WERI-Rb-1 (cell line): ENCODE measurements at regions not wholly inside any gene's neighbourhood (a gene's known extent, or its start where the extent isn't known, plus 50 kb on each side); places are given as distances from the start of the nearest gene placed in this dataset.

Experiments used
- DNase-seq: peaks from one replicate; pipeline ENCODE4 v3.0.0-alpha.2; 2020
- H3K27ac ChIP-seq: fragments of 250-450 bp; sonication (Bioruptor Pico); 2 replicates; pipeline ENCODE4 v1.5.1; 2020; ENCODE audit warnings: mild to moderate bottlenecking, moderate library complexity
- H3K27me3 ChIP-seq: fragments of 250-450 bp; sonication (Bioruptor Pico); 2 replicates; pipeline ENCODE4 v1.5.1; 2021; ENCODE audit warnings: mild to moderate bottlenecking, low read depth, moderate library complexity; ENCODE audit not compliant: insufficient read depth, severe bottlenecking
- H3K36me3 ChIP-seq: fragments of 250-450 bp; sonication (Bioruptor Pico); 2 replicates; pipeline ENCODE4 v1.5.1; 2020; ENCODE audit warnings: mild to moderate bottlenecking, moderate library complexity
- H3K4me3 ChIP-seq: 2 replicates; pipeline ENCODE4 v1.5.1; 2011; ENCODE audit warnings: low read depth, mild to moderate bottlenecking, control low read depth, low read length
- H3K9me3 ChIP-seq: fragments of 250-450 bp; sonication (Bioruptor Pico); 2 replicates; pipeline ENCODE4 v1.5.1; 2021; ENCODE audit warnings: mild to moderate bottlenecking, moderate library complexity; ENCODE audit not compliant: severe bottlenecking
- CTCF ChIP-seq: IDR thresholded peaks from 2 replicates; pipeline ENCODE4 v1.5.1; 2011; ENCODE audit warnings: low read depth, mild to moderate bottlenecking, control low read depth, inconsistent platforms, low read length

- no peaks in the 10 kb centered on the region for H3K36me3 ChIP-seq
- H3K27ac ChIP-seq: no peak overlapping the region
- no peaks in the 10 kb centered on the region for H3K27me3 ChIP-seq
- DNase-seq: no peak
- TF ChIP-seq CTCF: no peak
- no peaks in the 10 kb centered on the region for H3K9me3 ChIP-seq
- no peak overlapping the region for H3K4me3 ChIP-seq
Measured at GRCh38 chr3:28012830-28013229, 228.6 kb upstream of the CMC1 start.

GRCh38 chr3:28013864-28014473, 227.4 kb upstream of the CMC1 start:
- Histone ChIP-seq H3K36me3 (no peaks in the 10 kb centered on the region), H3K4me3 (no peak overlapping the region), H3K27ac (no peak overlapping the region), H3K27me3 (no peaks in the 10 kb centered on the region), H3K9me3 (no peaks in the 10 kb centered on the region)
- DNase-seq: no peak
- no peak for TF ChIP-seq CTCF

GRCh38 chr3:28018925-28019718, 222.3 kb upstream of the CMC1 start:
- DNase-seq: no peak
- no peaks in the 10 kb centered on the region for H3K36me3 ChIP-seq
- no peaks in the 10 kb centered on the region for H3K9me3 ChIP-seq
- H3K27ac ChIP-seq: no peak overlapping the region
- no peak overlapping the region for H3K4me3 ChIP-seq
- TF ChIP-seq CTCF: no peak
- no peaks in the 10 kb centered on the region for H3K27me3 ChIP-seq

GRCh38 chr3:28019740-28020139, 221.7 kb upstream of the CMC1 start:
- DNase-seq: no peak
- H3K27ac ChIP-seq: no peak overlapping the region
- TF ChIP-seq CTCF: no peak
- no peaks in the 10 kb centered on the region for H3K36me3 ChIP-seq
- H3K27me3 ChIP-seq: no peaks in the 10 kb centered on the region
- no peaks in the 10 kb centered on the region for H3K9me3 ChIP-seq
- no peak overlapping the region for H3K4me3 ChIP-seq

- no peak for TF ChIP-seq CTCF
- Histone ChIP-seq H3K4me3 (no peak overlapping the region), H3K9me3 (no peaks in the 10 kb centered on the region), H3K27ac (no peak overlapping the region), H3K27me3 (no peaks in the 10 kb centered on the region), H3K36me3 (no peaks in the 10 kb centered on the region)
- DNase-seq: no peak
Measured at GRCh38 chr3:28022916-28023315, 218.5 kb upstream of the CMC1 start.

- no peak overlapping the region for H3K27ac ChIP-seq
- H3K9me3 ChIP-seq: no peaks in the 10 kb centered on the region
- no peak for TF ChIP-seq CTCF
- no peaks in the 10 kb centered on the region for H3K27me3 ChIP-seq
- DNase-seq: no peak
- no peak overlapping the region for H3K4me3 ChIP-seq
- H3K36me3 ChIP-seq: no peaks in the 10 kb centered on the region
Measured at GRCh38 chr3:28028554-28028953, 212.9 kb upstream of the CMC1 start.
